ENCODE measurements at regions not wholly inside any gene's neighbourhood (a gene's known extent, or its start where the extent isn't known, plus 50 kb on each side); places are given as distances from the start of the nearest gene placed in this dataset.

- no peak for TF ChIP-seq ZNF777 (tag by site-specific recombination; IDR thresholded peaks at IDR 0.05; ENCODE audit: borderline replicate concordance)
- no peak for TF ChIP-seq ZNF416 (tag by site-specific recombination; IDR thresholded peaks at IDR 0.05)
These were observed 527.0 kb upstream of the JARID2 start (continued) for GRCh38 chr6:14718861-14719260.

DNA sequence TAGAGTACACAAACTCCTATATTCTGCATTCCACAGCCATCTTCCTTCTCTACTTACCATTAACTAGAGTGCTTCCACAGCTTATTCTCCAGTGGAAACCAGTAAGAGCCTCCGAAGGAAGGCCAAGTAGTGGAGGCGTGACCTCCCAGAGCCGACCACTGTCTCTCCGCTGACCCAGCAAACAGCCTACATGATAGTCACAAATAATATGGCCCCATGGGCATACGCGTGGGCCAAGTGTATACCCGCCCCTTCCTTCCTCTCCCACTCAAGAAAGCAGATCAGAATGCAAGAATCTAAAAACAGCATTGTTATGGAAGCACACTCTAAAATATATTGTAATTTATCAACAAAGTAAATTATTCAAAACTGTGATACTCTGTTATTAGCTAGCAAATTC lies 526.6 kb upstream of the JARID2 start:
- H3K4me3 ChIP-seq (ENCODE audit: low read depth, low read length) = no peak overlapping the region
- no peaks in the 10 kb centered on the region for H3K9me3 ChIP-seq (ENCODE audit: control insufficient read depth, insufficient read depth, low read depth, low read length)
- no peaks in the 10 kb centered on the region for H3K4me1 ChIP-seq (ENCODE audit: control insufficient read depth, insufficient read depth, low read length)
- ChIA-PET POLR2A (no interaction called here), CTCF (no interaction called here)
- peak; percentile 81 for TF ChIP-seq EGR2 (tag by site-specific recombination; IDR thresholded peaks at IDR 0.05; ENCODE audit: low read depth)
- peak; percentile 55 for TF ChIP-seq ZFHX2 (tag by site-specific recombination; conservative IDR thresholded peaks at IDR 0.05)
- TF ChIP-seq, protein P1, sequence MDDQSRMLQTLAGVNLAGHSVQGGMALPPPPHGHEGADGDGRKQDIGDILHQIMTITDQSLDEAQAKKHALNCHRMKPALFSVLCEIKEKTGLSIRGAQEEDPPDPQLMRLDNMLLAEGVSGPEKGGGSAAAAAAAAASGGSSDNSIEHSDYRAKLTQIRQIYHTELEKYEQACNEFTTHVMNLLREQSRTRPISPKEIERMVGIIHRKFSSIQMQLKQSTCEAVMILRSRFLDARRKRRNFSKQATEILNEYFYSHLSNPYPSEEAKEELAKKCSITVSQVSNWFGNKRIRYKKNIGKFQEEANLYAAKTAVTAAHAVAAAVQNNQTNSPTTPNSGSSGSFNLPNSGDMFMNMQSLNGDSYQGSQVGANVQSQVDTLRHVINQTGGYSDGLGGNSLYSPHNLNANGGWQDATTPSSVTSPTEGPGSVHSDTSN (CRISPR knock-in tag; IDR thresholded peaks at IDR 0.05) = no peak
- H3K27ac ChIP-seq (ENCODE audit: extremely low read depth, low read depth, low read length) = no peak overlapping the region
- no peaks in the 10 kb centered on the region for H3K36me3 ChIP-seq (ENCODE audit: control insufficient read depth in 2 of 2, insufficient read depth in 1 of 2, low read length in 2 of 2)

DNA sequence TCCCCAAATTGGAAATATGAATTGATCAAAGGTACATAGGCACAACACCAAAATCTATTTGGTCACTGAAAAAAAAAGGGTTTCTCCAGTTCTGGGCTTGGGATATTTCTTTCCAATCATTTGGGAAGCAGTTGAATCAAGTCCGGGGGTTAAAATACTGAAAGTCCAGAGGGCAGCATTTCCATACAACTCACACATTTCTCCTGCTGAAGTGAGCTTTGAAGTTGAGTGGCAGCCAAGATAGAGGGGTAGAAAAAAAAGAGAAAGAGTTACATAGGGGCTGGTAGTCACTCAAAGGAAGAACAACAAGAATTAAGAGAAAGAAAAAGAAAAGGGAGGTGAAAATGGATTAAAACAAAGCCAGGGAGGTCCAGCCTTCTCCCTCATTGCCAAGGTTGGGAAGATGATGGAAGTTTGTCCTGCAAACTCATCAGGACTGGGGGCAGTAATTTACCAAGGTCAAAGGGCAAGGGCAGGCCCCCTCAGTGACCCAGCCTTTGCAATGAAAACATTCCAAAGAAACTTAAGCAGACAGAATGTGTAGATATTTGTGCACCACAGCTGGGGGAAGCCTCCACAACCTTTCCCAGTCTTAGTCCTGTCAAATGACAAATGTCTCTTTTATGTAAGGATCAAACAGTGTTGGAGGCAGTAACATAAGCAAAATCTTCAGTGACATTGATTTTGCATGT lies 525.3 kb upstream of the JARID2 start:
- H3K9me3 ChIP-seq (ENCODE audit: control insufficient read depth, insufficient read depth, low read depth, low read length) = no peaks in the 10 kb centered on the region
- H3K36me3 ChIP-seq (ENCODE audit: control insufficient read depth in 2 of 2, insufficient read depth in 1 of 2, low read length in 2 of 2) = no peaks in the 10 kb centered on the region
- ChIA-PET CTCF (interaction anchor here (0.9 kb wide), 1 partner anchor 11 kb away, joined by 3 read pairs; no protein-coding TSS in a partner anchor), POLR2A (no interaction called here)
- no peaks in the 10 kb centered on the region for H3K4me1 ChIP-seq (ENCODE audit: control insufficient read depth, insufficient read depth, low read length)
- H3K4me3 ChIP-seq (ENCODE audit: low read depth, low read length) = no peak overlapping the region
- TF ChIP-seq ZNF626 (tag by site-specific recombination; IDR thresholded peaks at IDR 0.05) (no peak), ZBTB8A (tag by site-specific recombination; IDR thresholded peaks at IDR 0.05) (no peak), ZNF169 (tag by site-specific recombination; IDR thresholded peaks at IDR 0.05) (no peak), ZNF391 (tag by site-specific recombination; IDR thresholded peaks at IDR 0.05; ENCODE audit: borderline replicate concordance, low read depth) (no peak), ZNF792 (tag by site-specific recombination; IDR thresholded peaks at IDR 0.05) (no peak), ZNF701 (tag by site-specific recombination; IDR thresholded peaks at IDR 0.05) (no peak), ZNF629 (tag by site-specific recombination; IDR thresholded peaks at IDR 0.05) (no peak)
- no peak overlapping the region for H3K27ac ChIP-seq (ENCODE audit: extremely low read depth, low read depth, low read length)

DNA sequence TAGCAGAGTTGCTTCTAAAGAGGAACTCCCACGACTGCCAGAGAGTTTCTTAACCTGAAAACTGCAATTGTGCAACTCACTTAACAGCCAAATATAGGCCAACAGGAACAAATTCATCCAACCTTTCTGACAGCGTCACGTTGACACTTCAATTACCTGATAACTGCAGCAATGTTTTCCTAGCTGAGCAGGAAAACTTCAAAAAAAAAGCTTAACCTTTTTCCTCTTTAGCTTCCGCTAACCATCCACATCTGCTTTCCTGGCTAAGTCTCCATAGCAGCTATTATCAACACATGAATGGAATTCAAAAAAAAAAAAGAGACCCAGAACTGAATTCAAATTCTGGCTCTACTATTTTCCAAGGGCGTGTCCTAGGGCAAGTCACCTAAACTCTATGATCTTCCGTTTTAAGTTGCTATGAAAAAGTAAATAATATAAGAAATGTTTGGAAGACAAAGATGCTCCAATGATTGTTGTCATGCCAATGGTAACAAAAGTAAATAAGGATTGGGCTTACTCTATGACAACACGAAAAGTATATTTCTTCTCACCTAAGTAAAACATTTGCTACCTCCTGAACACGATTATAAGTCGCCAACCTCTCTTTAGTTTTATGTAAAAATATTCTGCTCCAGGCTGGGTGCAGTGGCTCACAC lies 524.6 kb upstream of the JARID2 start:
- Histone ChIP-seq H3K27ac (ENCODE audit: extremely low read depth, low read depth, low read length) (no peak overlapping the region), H3K9me3 (ENCODE audit: control insufficient read depth, insufficient read depth, low read depth, low read length) (no peaks in the 10 kb centered on the region), H3K4me1 (ENCODE audit: control insufficient read depth, insufficient read depth, low read length) (no peaks in the 10 kb centered on the region), H3K36me3 (ENCODE audit: control insufficient read depth in 2 of 2, insufficient read depth in 1 of 2, low read length in 2 of 2) (no peaks in the 10 kb centered on the region), H3K4me3 (ENCODE audit: low read depth, low read length) (no peak overlapping the region)
- TF ChIP-seq, protein P2, sequence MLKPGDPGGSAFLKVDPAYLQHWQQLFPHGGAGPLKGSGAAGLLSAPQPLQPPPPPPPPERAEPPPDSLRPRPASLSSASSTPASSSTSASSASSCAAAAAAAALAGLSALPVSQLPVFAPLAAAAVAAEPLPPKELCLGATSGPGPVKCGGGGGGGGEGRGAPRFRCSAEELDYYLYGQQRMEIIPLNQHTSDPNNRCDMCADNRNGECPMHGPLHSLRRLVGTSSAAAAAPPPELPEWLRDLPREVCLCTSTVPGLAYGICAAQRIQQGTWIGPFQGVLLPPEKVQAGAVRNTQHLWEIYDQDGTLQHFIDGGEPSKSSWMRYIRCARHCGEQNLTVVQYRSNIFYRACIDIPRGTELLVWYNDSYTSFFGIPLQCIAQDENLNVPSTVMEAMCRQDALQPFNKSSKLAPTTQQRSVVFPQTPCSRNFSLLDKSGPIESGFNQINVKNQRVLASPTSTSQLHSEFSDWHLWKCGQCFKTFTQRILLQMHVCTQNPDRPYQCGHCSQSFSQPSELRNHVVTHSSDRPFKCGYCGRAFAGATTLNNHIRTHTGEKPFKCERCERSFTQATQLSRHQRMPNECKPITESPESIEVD (tag by site-specific recombination; IDR thresholded peaks at IDR 0.05) = 0 out of 2 replicates have a peak, but pooled peaks have one; percentile 19
- TF ChIP-seq ZFP69B (tag by site-specific recombination; IDR thresholded peaks at IDR 0.05) (no peak), ZNF670 (tag by site-specific recombination; IDR thresholded peaks at IDR 0.05; ENCODE audit: low read depth) (no peak), ZNF174 (tag by site-specific recombination; IDR thresholded peaks at IDR 0.05) (no peak)
- POLR2A ChIA-PET = no interaction called here
- CTCF ChIA-PET = interaction anchor here (0.9 kb wide), 1 partner anchor 11 kb away, joined by 3 read pairs; no protein-coding TSS in a partner anchor
